H9 (cell line): ENCODE measurements at regions not wholly inside any gene's neighbourhood (a gene's known extent, or its start where the extent isn't known, plus 50 kb on each side); places are given as distances from the start of the nearest gene placed in this dataset.
"Not testable (repeated sequence)": the region's sequence is repeated elsewhere in the genome, so short reads cannot be mapped to it uniquely, and the experiment has no call there.

Experiments used
- DNase-seq: peaks from one replicate; pipeline ENCODE4 v3.0.0-alpha.2; 2017
- H2AFZ ChIP-seq: one replicate; pipeline ENCODE4 v1.6.1; 2013; ENCODE audit warnings: mild to moderate bottlenecking, low read length, control low read depth, moderate library complexity
- H2AK5ac ChIP-seq: 2 replicates; pipeline ENCODE4 v1.6.1; 2013; ENCODE audit warnings: low read length, control low read depth, mixed read lengths; ENCODE audit not compliant: insufficient read length
- H2BK120ac ChIP-seq: one replicate; pipeline ENCODE4 v1.6.1; 2013; ENCODE audit warnings: low read depth, mild to moderate bottlenecking, low read length, control low read depth, inconsistent platforms; ENCODE audit not compliant: poor library complexity, severe bottlenecking
- H2BK12ac ChIP-seq: 2 replicates; pipeline ENCODE4 v1.6.1; 2013; ENCODE audit warnings: low read length, control low read depth, mixed read lengths, low read depth; ENCODE audit not compliant: insufficient read length
- H2BK15ac ChIP-seq: 2 replicates; pipeline ENCODE4 v1.6.1; 2013; ENCODE audit warnings: low read depth, low read length, control low read depth
- H2BK20ac ChIP-seq: one replicate; pipeline ENCODE4 v1.6.1; 2013; ENCODE audit warnings: low read depth, mild to moderate bottlenecking, low read length, control low read depth, inconsistent platforms; ENCODE audit not compliant: poor library complexity, severe bottlenecking
- H2BK5ac ChIP-seq: 2 replicates; pipeline ENCODE4 v1.6.1; 2013; ENCODE audit warnings: low read length, control low read depth, mixed read lengths; ENCODE audit not compliant: insufficient read length
- H3K14ac ChIP-seq: 2 replicates; pipeline ENCODE4 v1.6.1; 2013; ENCODE audit warnings: low read length, control low read depth; ENCODE audit not compliant: insufficient read depth
- H3K18ac ChIP-seq: 2 replicates; pipeline ENCODE4 v1.6.1; 2013; ENCODE audit warnings: low read depth, mild to moderate bottlenecking, mixed read lengths, low read length, control low read depth; ENCODE audit not compliant: insufficient read length
- H3K23ac ChIP-seq: 2 replicates; pipeline ENCODE4 v1.6.1; 2013; ENCODE audit warnings: low read length, control low read depth, mixed read lengths, low read depth; ENCODE audit not compliant: insufficient read length
- H3K23me2 ChIP-seq: 2 replicates; pipeline ENCODE4 v1.6.1; 2013; ENCODE audit warnings: low read depth, mild to moderate bottlenecking, mixed read lengths, low read length, control low read depth; ENCODE audit not compliant: insufficient read length, poor library complexity, severe bottlenecking
- H3K27ac ChIP-seq: 2 replicates; pipeline ENCODE4 v1.5.1; 2013; ENCODE audit warnings: low read length, control low read depth, mixed read lengths, low read depth; ENCODE audit not compliant: insufficient read length
- H3K27me3 ChIP-seq: 2 replicates; pipeline ENCODE4 v1.6.1; 2013; ENCODE audit warnings: low read length, control low read depth, inconsistent platforms; ENCODE audit not compliant: insufficient read depth
- H3K4ac ChIP-seq: 2 replicates; pipeline ENCODE4 v1.6.1; 2013; ENCODE audit warnings: low read depth, mild to moderate bottlenecking, control low read depth, inconsistent platforms, low read length, moderate library complexity
- H3K4me1 ChIP-seq: 2 replicates; pipeline ENCODE4 v1.6.1; 2013; ENCODE audit warnings: low read length, control low read depth, inconsistent platforms; ENCODE audit not compliant: insufficient read depth
- H3K4me2 ChIP-seq: 2 replicates; pipeline ENCODE4 v1.6.1; 2013; ENCODE audit warnings: low read length, control low read depth, mixed read lengths; ENCODE audit not compliant: insufficient read length, insufficient read depth
- H3K56ac ChIP-seq: 2 replicates; pipeline ENCODE4 v1.6.1; 2013; ENCODE audit warnings: low read depth, mild to moderate bottlenecking, mixed read lengths, low read length, control low read depth; ENCODE audit not compliant: insufficient read length
- H3K79me1 ChIP-seq: 2 replicates; pipeline ENCODE4 v1.6.1; 2013; ENCODE audit warnings: low read depth, mild to moderate bottlenecking, moderate library complexity, low read length, control low read depth, inconsistent platforms; ENCODE audit not compliant: insufficient read depth, poor library complexity, severe bottlenecking
- H3K79me2 ChIP-seq: 2 replicates; pipeline ENCODE4 v1.6.1; 2013; ENCODE audit warnings: low read length, control low read depth, inconsistent platforms; ENCODE audit not compliant: insufficient read depth
- H3K9ac ChIP-seq: 2 replicates; pipeline ENCODE4 v1.6.1; 2013; ENCODE audit warnings: low read length, control low read depth, mixed read lengths; ENCODE audit not compliant: insufficient read length; ENCODE audit errors: extremely low read depth
- H3K9me3 ChIP-seq: one replicate; pipeline ENCODE4 v1.6.1; 2013; ENCODE audit warnings: low read depth, low read length, inconsistent platforms; ENCODE audit not compliant: control insufficient read depth
- H3T11ph ChIP-seq: one replicate; pipeline ENCODE4 v1.6.1; 2013; ENCODE audit warnings: mild to moderate bottlenecking, low read length, control low read depth, inconsistent platforms
- H4K20me1 ChIP-seq: one replicate; pipeline ENCODE4 v1.6.1; 2013; ENCODE audit not compliant: control insufficient read depth, insufficient read length, insufficient read depth
- H4K5ac ChIP-seq: 2 replicates; pipeline ENCODE4 v1.6.1; 2013; ENCODE audit warnings: low read depth, mild to moderate bottlenecking, mixed read lengths, low read length, control low read depth; ENCODE audit not compliant: insufficient read length
- H4K8ac ChIP-seq: replicated peaks from 2 replicates; pipeline ENCODE4 v1.6.1; 2013; ENCODE audit warnings: low read length, control low read depth, mixed read lengths, low read depth; ENCODE audit not compliant: insufficient read length
- H4K91ac ChIP-seq: 2 replicates; pipeline ENCODE4 v1.6.1; 2013; ENCODE audit warnings: low read depth, mild to moderate bottlenecking, moderate library complexity, mixed read lengths, low read length, control low read depth; ENCODE audit not compliant: insufficient read length
- H3K27ac Mint-ChIP-seq, 3 experiments: 2 replicates in 2 of 3; 3 replicates in 1 of 3; pipeline ENCODE4 v1.8.0; 2020 to 2021; ENCODE audit warnings: mixed read lengths in 3 of 3, mild to moderate bottlenecking in 1 of 3, moderate library complexity in 1 of 3
- H3K27me3 Mint-ChIP-seq: 2 replicates; pipeline ENCODE4 v1.8.0; 2021; ENCODE audit warnings: low read depth, mild to moderate bottlenecking, moderate library complexity, mixed read lengths
- H3K36me3 Mint-ChIP-seq, 3 experiments: 2 replicates in 2 of 3; 3 replicates in 1 of 3; pipeline ENCODE4 v1.8.0; 2020 to 2021; ENCODE audit warnings: low read depth in 3 of 3, mixed read lengths in 3 of 3; ENCODE audit not compliant: insufficient read depth in 1 of 3
- H3K4me1 Mint-ChIP-seq, 2 experiments: 2 replicates each; pipeline ENCODE4 v1.8.0; 2020; ENCODE audit warnings: mixed read lengths in 2 of 2
- H3K4me3 Mint-ChIP-seq, 2 experiments: 2 replicates in 1 of 2; 3 replicates in 1 of 2; pipeline ENCODE4 v1.8.0; 2020 to 2021; ENCODE audit warnings: mild to moderate bottlenecking in 2 of 2, mixed read lengths in 2 of 2, moderate library complexity in 1 of 2
- H3K9me3 Mint-ChIP-seq, 2 experiments: 2 replicates in 1 of 2; 3 replicates in 1 of 2; pipeline ENCODE4 v1.8.0; 2020; ENCODE audit warnings: mild to moderate bottlenecking in 2 of 2, mixed read lengths in 2 of 2, moderate library complexity in 1 of 2
- WGBS: extraction: QIAGEN DNeasy Blood & Tissue Kit; methylation state at CpG from one replicate; pipeline ENCODE4 v1.1.7; 2013; ENCODE audit warnings: missing lambda C conversion rate, low lambda C conversion rate, mixed read lengths; ENCODE audit not compliant: insufficient read length; ENCODE audit errors: extremely low coverage; 5-methylcytosine and 5-hydroxymethylcytosine counted together

DNA sequence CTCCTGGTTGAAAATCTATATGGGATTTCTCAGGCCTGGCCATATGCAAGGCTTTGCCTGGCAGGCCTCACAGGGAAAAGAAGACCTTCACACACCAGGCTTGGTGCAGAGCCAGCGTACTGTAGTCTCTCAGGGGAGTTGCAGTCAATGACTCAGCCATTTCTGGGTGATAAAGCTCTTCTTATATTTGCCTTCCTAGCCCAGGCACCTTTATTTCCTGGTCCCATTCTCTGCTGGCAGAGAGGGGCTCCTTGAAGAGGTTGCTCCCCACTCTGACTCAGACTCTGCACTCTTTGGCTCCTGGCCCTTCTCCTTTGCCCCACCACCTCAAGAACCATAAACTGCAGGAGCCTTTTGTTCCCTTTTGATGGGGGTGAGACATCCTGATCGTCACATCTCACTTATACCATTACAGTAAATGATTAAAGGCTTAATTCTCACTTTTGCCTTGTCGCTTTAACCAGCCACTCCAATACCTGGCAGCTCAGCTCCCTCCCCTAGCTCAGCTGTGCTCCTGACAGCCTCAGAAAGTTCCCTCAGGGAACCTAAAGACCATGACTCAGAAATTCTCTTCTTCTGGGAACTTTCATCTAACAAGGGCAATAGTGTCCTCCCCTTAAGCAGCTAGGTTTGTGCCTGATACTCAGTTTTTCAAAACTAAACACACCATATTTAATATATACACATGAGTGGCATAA, 174.0 kb downstream of the AVL9 start:
- H3K9me3 Mint-ChIP-seq, DNase-seq: not testable (repeated sequence)

DNA sequence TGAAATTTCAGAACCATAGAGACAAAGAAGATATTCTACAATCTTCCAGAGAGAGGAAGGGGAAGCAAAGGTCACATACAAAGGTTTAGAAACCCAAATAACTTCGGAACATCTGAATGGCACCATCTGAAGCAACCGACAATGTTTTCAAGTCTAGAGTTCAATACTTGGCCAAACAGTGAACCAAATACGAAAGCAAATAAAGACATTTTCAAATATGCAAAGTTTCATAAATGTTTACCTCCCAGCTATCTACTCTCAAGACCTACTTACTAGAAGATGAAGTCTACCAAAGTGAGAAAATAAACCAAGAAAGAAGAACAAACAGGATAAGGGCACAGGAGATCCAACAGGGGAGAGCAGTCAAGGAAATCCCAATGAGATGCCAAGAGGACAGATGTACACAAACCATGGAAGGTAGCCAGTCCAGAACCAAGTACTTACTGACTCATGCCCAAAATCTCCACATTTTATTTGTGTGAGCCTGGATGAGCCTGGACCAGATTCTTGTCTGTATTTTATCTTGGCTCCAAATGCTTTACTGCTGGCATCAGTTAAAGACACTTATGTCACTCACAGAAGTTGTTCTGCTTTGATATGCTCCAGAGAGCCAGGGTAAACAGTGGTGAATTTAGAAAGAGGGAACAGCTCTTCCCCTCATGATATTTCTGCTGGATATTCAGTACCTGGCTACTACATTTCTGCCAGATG, 173.3 kb downstream of the AVL9 start:
- not testable (repeated sequence) for H2BK5ac ChIP-seq, H3K23ac ChIP-seq, H2BK120ac ChIP-seq, H3K9me3 ChIP-seq, H3K14ac ChIP-seq, H3K27me3 Mint-ChIP-seq, H3K4me2 ChIP-seq, H4K5ac ChIP-seq, H2BK12ac ChIP-seq, H3K27ac Mint-ChIP-seq, H3K9ac ChIP-seq, H3K4me3 Mint-ChIP-seq, H2AK5ac ChIP-seq, H2AFZ ChIP-seq, H3T11ph ChIP-seq, H4K8ac ChIP-seq, H3K27me3 ChIP-seq, H3K23me2 ChIP-seq, H3K79me2 ChIP-seq, H3K4ac ChIP-seq, DNase-seq, H3K18ac ChIP-seq, H3K9me3 Mint-ChIP-seq, H3K79me1 ChIP-seq, H3K27ac ChIP-seq, H4K20me1 ChIP-seq, H3K4me1 ChIP-seq, H2BK20ac ChIP-seq, H4K91ac ChIP-seq, H3K56ac ChIP-seq, H2BK15ac ChIP-seq
- WGBS, result no CpG with 5 or more reads among the region's 3 CpGs
- H3K36me3 Mint-ChIP-seq, result peaks cover 2 to 18% (median 10%) of the 10 kb centered on the region in 3 experiments; a peak in 6 of 7 replicates
- peaks cover 20 to 31% of the 10 kb centered on the region in 2 experiments for H3K4me1 Mint-ChIP-seq

More for the DNA sequence above, 174.0 kb downstream of the AVL9 start:
- H2BK20ac ChIP-seq, H3K27me3 ChIP-seq, H2BK5ac ChIP-seq, H3K4me3 Mint-ChIP-seq, H3K23ac ChIP-seq, H3K27me3 Mint-ChIP-seq, H3K4me2 ChIP-seq, H3K23me2 ChIP-seq, H3K14ac ChIP-seq, H2BK12ac ChIP-seq, H2BK15ac ChIP-seq, H3K27ac ChIP-seq, H2AK5ac ChIP-seq, H3K4me1 ChIP-seq, H3K4ac ChIP-seq, H4K20me1 ChIP-seq, H3K56ac ChIP-seq, H4K5ac ChIP-seq, H3K9ac ChIP-seq, H3K79me1 ChIP-seq, H2AFZ ChIP-seq, H3K18ac ChIP-seq, H2BK120ac ChIP-seq, H4K91ac ChIP-seq, H3T11ph ChIP-seq, H3K9me3 ChIP-seq, H3K79me2 ChIP-seq, H4K8ac ChIP-seq: not testable (repeated sequence)
- peak overlapping the region in 1 of 3 experiments; percentile 93; a peak in 4 of 7 replicates for H3K27ac Mint-ChIP-seq
- H3K4me1 Mint-ChIP-seq, result peaks cover 14 to 23% of the 10 kb centered on the region in 2 experiments
- WGBS, result no CpG with 5 or more reads among the region's 3 CpGs
- H3K36me3 Mint-ChIP-seq, result peaks cover 2 to 18% (median 10%) of the 10 kb centered on the region in 3 experiments; a peak in 6 of 7 replicates
